Ectodermal cell (in vitro differentiated cells): ENCODE measurements at regions not wholly inside any gene's neighbourhood (a gene's known extent, or its start where the extent isn't known, plus 50 kb on each side); places are given as distances from the start of the nearest gene placed in this dataset.
A peak's percentile ranks its signal among the peaks of the same experiment; 100 is the strongest.

ENCODE experiments used
- H3K27ac ChIP-seq: 2 replicates; pipeline ENCODE4 v1.7.0; 2013; ENCODE audit warnings: mild to moderate bottlenecking, low read depth, low read length; ENCODE audit not compliant: insufficient read depth, poor library complexity, severe bottlenecking
- H3K27me3 ChIP-seq: 2 replicates; pipeline ENCODE4 v1.7.0; 2013; ENCODE audit warnings: mild to moderate bottlenecking, low read length; ENCODE audit not compliant: insufficient read depth, control insufficient read depth, poor library complexity, severe bottlenecking
- H3K36me3 ChIP-seq: one replicate; pipeline ENCODE4 v1.7.0; 2013; ENCODE audit warnings: low read length; ENCODE audit not compliant: control insufficient read depth, insufficient read depth
- H3K4me1 ChIP-seq: one replicate; pipeline ENCODE4 v1.7.0; 2013; ENCODE audit warnings: low read length; ENCODE audit not compliant: control insufficient read depth, insufficient read depth
- H3K4me3 ChIP-seq: 2 replicates; pipeline ENCODE4 v1.7.0; 2013; ENCODE audit warnings: low read depth, low read length, control low read depth; ENCODE audit not compliant: insufficient read depth
- H3K9me3 ChIP-seq: 2 replicates; pipeline ENCODE4 v1.7.0; 2013; ENCODE audit warnings: mild to moderate bottlenecking, low read length, moderate library complexity; ENCODE audit not compliant: control insufficient read depth
- WGBS, 2 experiments: methylation state at CpG; one replicate each; pipeline ENCODE4 v1.1.7; 2013; ENCODE audit warnings: missing lambda C conversion rate in 2 of 2; 5-methylcytosine and 5-hydroxymethylcytosine counted together

DNA sequence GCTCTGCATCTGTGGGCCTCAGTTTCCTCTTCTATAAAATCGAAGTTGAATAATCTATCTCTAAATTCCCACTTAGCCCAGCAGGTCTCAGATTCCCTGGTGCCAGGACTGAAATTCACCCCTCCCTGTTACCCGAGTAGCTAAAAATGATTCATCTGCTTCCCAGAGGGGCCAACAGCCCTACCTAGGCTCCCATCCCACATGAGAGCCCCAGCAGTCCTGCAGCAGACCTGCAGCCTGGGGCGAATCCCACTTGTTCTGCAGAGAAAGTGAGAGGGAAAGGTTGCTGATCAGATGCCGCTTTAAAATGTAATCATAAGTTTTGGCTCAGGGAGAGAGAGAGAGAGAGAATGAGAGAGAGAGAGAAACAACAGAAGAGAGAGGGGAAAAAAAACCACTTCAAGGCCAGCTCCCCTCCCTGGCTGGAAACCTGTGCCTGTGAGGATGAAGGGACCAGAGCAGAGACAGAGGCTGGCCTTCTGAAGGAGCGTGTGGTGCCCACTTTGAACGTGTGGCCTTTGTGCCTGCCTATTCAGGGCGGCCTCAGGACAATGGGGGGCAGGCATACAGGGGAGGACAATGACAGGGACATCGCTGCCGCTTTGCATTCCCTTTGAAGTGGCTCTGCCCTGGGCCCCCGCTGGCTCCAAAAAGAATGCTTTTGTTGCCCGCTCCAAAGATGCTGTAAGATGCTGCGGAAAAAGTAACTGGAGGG, 85.2 kb upstream of the NKD1 start:
- H3K27ac ChIP-seq: peak overlapping the region; percentile 64
- no peaks in the 10 kb centered on the region for H3K9me3 ChIP-seq
- H3K27me3 ChIP-seq: peaks cover 4% of the 10 kb centered on the region
- H3K4me3 ChIP-seq: no peak overlapping the region
- H3K4me1 ChIP-seq: peaks cover 46% of the 10 kb centered on the region
- no peaks in the 10 kb centered on the region for H3K36me3 ChIP-seq
- WGBS, 2 experiments: 17 to 18% methylated on average over 12 of the region's 12 CpGs

- peaks cover 4% of the 10 kb centered on the region for H3K27me3 ChIP-seq
- no peak overlapping the region for H3K4me3 ChIP-seq
- H3K4me1 ChIP-seq: peaks cover 37% of the 10 kb centered on the region
- no peaks in the 10 kb centered on the region for H3K36me3 ChIP-seq
- H3K27ac ChIP-seq: no peak overlapping the region
- no peaks in the 10 kb centered on the region for H3K9me3 ChIP-seq
- WGBS, 2 experiments: 93 to 97% methylated on average over 4 of the region's 4 CpGs
These were observed 86.8 kb upstream of the NKD1 start for GRCh38 chr16:50461400-50461760.

- peaks cover 4% of the 10 kb centered on the region for H3K27me3 ChIP-seq
- 92 to 93% methylated on average over 16 of the region's 16 CpGs for WGBS, 2 experiments
These were observed 87.4 kb upstream of the NKD1 start for GRCh38 chr16:50460538-50461399.

GRCh38 chr16:50459496-50460080, 88.6 kb upstream of the NKD1 start:
- Histone ChIP-seq H3K9me3 (no peaks in the 10 kb centered on the region), H3K36me3 (no peaks in the 10 kb centered on the region), H3K4me1 (peaks cover 37% of the 10 kb centered on the region), H3K27ac (no peak overlapping the region), H3K27me3 (no peaks in the 10 kb centered on the region), H3K4me3 (no peak overlapping the region)
- 74 to 76% methylated on average over 13 of the region's 13 CpGs for WGBS, 2 experiments

More at GRCh38 chr16:50460538-50461399, 87.4 kb upstream of the NKD1 start:
- no peaks in the 10 kb centered on the region for H3K9me3 ChIP-seq
- no peaks in the 10 kb centered on the region for H3K36me3 ChIP-seq
- no peak overlapping the region for H3K27ac ChIP-seq
- peaks cover 33% of the 10 kb centered on the region for H3K4me1 ChIP-seq
- H3K4me3 ChIP-seq: no peak overlapping the region

DNA sequence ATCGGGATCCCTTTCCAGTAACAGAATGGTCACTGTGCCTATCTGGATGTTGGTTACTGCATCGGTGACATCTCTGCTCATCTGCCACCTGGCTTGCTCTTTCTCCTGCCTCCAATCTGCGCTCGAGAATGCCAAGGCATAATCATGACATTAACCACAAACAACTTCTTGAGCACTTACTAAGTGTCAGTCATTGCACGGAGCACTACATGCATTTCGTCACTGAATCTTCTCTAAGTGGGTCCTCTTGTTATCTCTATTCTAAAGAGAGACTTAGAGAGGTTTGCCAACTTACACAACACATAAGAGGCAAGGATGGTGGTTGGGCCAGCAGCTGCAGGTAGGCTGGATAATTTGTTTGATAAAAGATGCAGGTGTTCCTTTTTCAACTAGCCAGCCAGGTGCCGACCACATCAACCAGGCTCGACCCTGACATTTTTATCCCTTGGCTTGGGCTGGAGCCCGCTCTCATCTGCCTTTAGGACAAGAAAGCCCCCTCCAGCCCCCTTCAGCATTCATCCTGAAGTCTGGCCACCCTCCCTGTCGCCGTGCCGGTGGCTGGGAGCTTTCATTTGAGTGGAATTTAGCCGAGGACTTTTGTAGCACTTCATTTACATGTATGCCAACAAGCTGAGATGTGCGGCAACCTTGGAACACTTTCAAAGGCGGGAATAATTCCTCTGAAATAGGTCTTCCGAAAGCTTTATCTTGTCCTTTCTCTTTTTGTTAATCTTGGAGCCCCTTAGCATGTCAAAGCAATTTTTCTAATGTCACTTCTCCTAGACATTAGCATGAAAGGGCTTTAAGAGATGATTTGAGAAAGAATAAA, 89.3 kb upstream of the NKD1 start:
- WGBS, 2 experiments: 67% methylated on average over 16 of the region's 16 CpGs
- Histone ChIP-seq H3K27ac (no peak overlapping the region), H3K9me3 (no peaks in the 10 kb centered on the region), H3K4me3 (no peak overlapping the region), H3K4me1 (peaks cover 33% of the 10 kb centered on the region), H3K36me3 (no peaks in the 10 kb centered on the region), H3K27me3 (no peaks in the 10 kb centered on the region)

DNA sequence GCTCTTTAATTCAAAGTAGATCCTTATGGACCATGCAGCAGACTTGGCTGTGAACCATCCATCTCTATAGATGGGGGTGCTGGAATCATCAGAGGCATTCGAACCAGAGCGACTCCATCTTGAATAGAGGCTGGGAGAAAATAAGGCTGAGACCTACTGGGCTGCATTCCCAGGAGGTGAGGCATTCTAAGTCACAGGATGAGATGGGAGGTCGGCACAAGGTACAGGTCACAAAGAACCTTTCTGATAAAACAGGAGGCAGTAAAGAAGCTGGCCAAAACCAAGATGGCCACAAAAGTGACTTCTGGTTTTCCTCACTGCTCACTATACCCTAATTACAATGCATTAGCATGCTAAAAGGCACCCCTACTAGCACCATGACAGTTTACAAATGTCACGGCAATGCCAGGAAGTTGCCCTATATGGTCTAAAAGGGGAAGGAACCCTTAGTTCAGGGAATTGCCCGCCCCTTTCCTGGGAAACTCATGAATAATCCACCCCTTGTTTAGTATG, 89.2 kb upstream of the BRD7 start:
- H3K9me3 ChIP-seq: no peaks in the 10 kb centered on the region
- no peak overlapping the region for H3K4me3 ChIP-seq
- WGBS, 2 experiments: 90 to 92% methylated on average over 4 to 5 of the region's 5 CpGs
- peaks cover 32% of the 10 kb centered on the region for H3K4me1 ChIP-seq
- no peak overlapping the region for H3K27ac ChIP-seq
- no peaks in the 10 kb centered on the region for H3K27me3 ChIP-seq
- H3K36me3 ChIP-seq: no peaks in the 10 kb centered on the region

GRCh38 chr16:50457423-50457822, 88.6 kb upstream of the BRD7 start:
- H3K27me3 ChIP-seq: no peaks in the 10 kb centered on the region
- H3K9me3 ChIP-seq: no peaks in the 10 kb centered on the region
- H3K27ac ChIP-seq: no peak overlapping the region
- peaks cover 26% of the 10 kb centered on the region for H3K4me1 ChIP-seq
- H3K4me3 ChIP-seq: no peak overlapping the region
- no peaks in the 10 kb centered on the region for H3K36me3 ChIP-seq
- 85 to 94% methylated on average over 3 to 4 of the region's 4 CpGs for WGBS, 2 experiments

- Histone ChIP-seq H3K4me3 (no peak overlapping the region), H3K36me3 (no peaks in the 10 kb centered on the region), H3K27ac (no peak overlapping the region), H3K4me1 (peaks cover 24% of the 10 kb centered on the region), H3K27me3 (no peaks in the 10 kb centered on the region), H3K9me3 (no peaks in the 10 kb centered on the region)
- WGBS, 2 experiments: 90 to 92% methylated on average over 7 of the region's 7 CpGs
These were observed 86.6 kb upstream of the BRD7 start for GRCh38 chr16:50455288-50455845.

GRCh38 chr16:50453446-50453845, 84.7 kb upstream of the BRD7 start:
- H3K4me3 ChIP-seq: no peak overlapping the region
- WGBS, 2 experiments: 93 to 97% methylated on average over 7 of the region's 7 CpGs
- H3K4me1 ChIP-seq: peaks cover 26% of the 10 kb centered on the region
- H3K9me3 ChIP-seq: no peaks in the 10 kb centered on the region
- H3K27me3 ChIP-seq: no peaks in the 10 kb centered on the region
- no peak overlapping the region for H3K27ac ChIP-seq
- H3K36me3 ChIP-seq: no peaks in the 10 kb centered on the region
